GM21528 (cell line): ENCODE measurements at regions not wholly inside any gene's neighbourhood (a gene's known extent, or its start where the extent isn't known, plus 50 kb on each side); places are given as distances from the start of the nearest gene placed in this dataset.
"Not testable (repeated sequence)": the region's sequence is repeated elsewhere in the genome, so short reads cannot be mapped to it uniquely, and the experiment has no call there.

Experiments
- ATAC-seq: cut with Tn5 transposase; IDR thresholded peaks from one replicate; pipeline ENCODE4 v1.9.1; 2021; ENCODE audit warnings: mild to moderate bottlenecking, moderate library complexity; ENCODE audit not compliant: unreplicated experiment, low FRiP score

DNA sequence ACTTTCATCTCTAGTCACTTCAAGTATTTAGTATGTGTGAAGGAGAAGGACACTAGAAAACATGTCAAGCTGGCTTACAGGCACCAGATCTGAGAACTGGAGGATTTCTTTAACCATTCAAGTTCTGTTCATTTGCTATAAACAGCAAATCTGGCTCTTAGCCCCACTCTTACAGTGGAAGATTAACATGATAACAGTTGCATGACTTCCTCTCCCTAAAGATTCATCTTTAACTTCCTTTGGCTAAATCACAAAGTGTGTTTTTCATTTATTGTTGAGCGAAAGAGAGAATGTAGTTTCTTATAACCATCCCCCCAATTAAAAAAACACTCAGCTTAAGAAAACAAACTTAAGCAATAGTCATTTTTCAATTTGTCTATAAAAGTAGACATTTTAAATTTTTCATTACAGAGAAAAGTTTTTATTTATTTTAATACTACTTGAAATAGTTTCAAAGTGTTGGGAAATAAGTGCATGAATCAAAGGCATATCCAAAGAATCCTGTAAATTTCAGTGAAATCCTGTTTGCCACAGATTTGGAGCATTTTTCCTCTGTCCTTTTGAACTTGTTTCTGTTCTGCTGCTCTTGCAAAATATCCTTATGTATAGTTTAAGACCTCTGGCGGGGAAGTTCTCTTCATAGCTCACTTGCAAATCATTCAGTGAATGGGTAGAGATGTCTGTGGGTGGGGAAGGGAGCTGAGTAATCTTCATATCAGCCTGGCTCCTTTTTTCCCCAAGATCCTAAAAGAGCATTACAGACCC, 241.0 kb upstream of the RBBP8 start:
- ATAC-seq = no peak

DNA sequence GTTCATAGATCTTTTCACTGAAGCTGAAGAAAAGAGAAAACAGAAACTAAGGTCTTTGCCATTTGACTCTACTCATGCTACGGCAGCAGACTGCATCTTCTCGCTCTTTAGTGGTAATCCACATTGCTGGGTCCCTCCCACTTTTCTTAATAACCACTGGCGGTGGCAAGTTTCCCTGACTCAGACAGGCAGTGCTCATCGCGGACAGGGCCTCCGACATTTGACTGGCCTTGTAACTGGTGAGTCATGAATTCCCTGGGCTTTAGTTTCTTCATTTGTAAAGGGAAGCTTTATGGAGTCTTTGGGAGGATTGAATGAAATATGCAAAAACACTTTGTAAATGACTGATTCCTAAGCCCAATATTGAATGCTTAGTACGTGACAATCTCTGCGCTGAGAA, 238.2 kb upstream of the RBBP8 start:
- ATAC-seq = no peak

DNA sequence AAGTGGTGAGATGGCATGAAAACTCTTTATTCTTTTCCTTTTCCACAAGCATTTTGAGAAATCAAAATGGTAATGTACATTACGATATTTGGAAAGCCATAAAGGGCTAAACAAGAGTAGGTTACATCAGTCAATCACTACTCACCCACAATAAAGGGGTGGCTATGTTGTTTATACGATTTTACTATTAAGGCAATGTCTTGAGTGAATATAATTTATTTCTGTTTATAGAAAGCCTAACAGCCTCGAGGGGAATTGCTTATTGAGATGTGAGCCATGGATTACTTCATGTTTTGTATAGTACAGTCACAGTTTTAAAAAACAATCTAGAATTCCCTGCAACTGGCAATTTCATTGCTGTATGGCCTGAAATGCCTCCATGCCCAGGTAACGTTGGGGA, 237.5 kb upstream of the RBBP8 start:
- ATAC-seq = no peak

DNA sequence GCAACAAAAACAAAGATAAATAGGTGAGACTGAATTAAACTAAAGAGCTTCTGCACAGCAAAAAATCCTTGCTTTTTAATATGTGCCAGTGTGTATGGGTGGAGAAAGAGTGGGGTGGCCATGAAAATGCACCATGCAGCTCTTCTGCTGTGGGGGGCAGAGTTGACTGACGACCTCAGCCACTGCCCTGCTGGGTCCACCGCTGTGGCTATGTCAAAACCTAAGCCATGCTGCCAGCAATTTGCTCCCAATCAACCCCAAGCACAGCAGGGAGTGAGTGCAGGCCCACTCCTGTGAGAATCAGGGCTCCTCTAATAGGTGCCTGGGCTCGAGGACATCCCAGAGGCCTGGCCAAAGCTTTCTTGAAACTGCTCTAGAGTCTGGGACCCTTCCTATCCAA, 235.6 kb upstream of the RBBP8 start:
- ATAC-seq = no peak

DNA sequence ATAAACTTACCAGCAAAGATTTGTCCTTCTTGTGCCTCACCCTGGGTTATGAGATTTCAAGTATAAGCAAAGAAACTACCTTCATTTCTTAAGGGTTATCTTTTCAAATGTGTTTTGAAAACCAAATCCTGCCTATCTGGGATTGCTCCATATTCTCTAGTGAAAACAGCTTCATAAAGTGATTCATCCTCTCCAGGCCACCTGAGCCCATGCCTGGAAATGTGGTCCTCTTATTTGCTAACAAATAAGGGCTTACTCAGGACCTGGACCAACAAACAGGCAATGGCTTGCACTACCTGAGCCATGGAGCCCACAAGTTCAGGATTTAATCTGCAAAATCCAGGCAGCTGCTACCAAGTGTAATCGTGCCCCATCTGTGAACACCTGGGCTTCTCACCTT, 234.4 kb upstream of the RBBP8 start:
- ATAC-seq = no peak

DNA sequence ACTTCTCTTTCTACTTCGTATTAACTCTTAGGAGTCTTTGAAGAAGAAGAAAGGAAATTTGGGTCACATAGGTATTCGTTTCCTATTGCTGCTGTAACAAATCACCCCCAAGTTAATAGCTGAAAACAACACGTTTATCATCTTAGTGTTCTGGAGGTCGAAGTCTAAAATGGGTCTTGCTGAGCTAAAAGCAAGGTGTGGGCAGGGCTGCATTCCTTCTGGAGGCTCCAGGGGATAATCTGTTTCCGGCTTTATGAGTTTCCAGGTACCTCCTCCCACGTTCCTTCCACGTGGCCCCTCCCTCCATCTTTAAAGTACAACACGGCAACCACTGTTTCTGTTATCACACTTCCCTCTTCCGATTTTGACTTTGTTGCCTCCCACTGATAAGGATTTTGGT, 233.5 kb upstream of the RBBP8 start:
- no peak for ATAC-seq

DNA sequence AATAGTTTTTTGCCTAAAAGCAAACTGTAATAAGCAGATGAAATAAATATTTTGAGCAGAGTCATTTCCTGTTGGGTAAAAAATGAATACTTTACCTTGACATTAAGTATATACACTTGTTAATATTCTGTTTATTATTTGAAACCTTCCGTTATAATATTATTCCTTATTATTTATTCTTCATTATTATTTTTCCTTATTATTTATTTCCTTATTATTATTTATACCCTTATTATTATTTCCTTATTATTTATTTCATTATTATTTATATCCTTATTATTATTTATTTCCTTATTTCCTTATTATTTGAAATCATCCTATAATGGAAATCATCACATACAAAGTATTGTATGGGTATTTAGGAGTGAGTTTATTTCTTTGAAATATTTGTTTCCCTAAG, 232.2 kb upstream of the RBBP8 start:
- no peak for ATAC-seq

DNA sequence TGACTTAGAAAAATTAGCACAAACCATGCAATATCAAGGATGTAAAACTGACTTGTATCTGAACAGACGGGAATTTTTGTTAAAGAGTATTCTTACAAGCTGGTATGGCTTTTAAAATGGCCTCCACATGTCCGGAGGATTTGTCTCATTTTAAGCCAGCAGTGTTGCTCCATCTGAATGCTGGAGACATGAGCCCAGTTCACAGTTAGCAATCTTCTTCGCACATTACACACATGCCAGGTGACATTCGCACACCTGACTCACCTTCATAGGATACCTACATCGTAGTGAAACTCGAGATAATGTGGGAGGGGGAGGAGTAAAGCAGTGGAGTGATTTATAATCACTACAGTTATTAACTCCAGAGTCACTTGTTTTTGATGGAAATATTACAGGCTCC, 231.8 kb upstream of the RBBP8 start:
- ATAC-seq = no peak

DNA sequence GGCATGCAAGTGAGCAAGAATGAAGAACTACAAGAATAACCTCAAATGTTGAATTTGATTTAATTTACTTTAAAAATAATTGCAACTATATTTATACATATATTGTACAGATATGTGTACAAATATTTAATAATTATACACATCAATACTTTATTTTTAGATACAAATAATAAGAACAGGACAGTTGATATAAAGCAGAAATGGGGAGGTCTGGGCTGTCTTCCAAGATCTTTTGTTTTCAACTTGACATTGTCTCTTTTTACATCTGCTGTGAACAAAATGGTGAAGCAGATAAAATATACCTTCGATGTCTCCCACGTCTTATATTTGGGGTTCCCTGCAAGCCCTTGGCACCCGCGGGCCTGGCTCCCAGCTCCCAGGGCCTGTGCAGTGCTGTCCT, 231.3 kb upstream of the RBBP8 start:
- no peak for ATAC-seq

DNA sequence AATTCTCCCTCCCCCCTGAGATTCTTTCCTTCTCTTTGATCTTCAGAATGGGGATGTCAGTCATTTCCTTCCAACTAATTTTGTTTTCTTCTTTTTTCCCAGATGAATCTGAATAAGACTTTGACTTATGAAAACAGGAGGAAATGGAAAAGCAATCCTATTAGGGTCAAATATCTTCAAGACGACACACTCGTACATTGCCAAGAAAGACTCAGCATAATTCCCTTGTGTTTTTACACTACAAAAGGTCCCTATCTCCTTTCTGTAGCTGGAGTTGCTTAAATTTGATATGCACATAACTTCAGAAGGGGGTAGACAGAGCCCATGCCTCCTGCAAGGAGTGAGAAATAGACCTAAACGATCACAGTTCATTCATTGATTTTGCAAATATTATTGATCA, 230.3 kb upstream of the RBBP8 start:
- ATAC-seq = no peak

DNA sequence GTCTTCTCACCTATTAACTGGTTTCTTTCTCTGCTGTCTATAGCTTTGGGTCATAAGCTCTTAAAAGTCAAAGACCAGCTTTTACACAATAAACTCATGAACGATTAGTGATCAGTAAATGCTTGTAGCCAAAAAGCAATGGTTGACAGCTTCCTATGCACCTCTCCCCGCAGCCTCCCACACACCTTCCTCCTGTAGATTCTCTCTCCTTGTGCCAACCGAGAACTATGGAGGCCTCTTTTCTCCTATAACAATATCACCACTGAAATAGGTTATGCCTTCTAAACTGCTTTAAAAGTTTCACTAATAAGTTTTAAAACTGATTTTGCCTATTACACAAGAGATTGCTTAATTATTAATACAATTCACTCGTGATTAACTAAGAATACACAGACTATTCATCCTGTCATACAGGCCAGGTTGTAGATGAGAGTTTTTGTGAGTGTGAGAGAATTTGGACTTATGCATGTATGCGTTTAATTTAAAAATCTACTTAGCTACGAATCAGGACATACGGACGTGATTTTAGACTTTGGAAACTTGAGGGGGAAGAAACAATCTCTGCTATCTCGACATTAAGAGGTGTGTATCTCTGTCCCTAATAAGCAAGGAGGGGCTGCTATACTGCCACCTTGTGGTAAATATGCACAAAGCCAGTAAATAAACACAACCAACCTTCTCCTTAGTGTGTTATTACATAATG, 229.1 kb upstream of the RBBP8 start:
- no peak for ATAC-seq

DNA sequence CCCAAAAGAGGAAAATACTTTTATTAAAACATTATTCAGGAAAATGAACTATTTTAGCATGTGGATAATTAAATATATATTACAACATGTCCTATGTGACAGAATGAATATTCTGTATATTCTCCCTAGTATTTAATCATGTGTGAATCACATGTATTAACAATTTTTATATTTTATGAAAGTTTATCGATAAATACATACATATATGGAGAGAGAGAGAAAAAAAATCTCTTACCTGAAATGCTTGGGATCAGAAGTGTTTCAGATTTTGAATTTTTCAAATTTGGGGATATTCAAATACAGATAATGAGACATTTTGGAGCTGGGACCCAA, 228.6 kb upstream of the RBBP8 start:
- no peak for ATAC-seq

DNA sequence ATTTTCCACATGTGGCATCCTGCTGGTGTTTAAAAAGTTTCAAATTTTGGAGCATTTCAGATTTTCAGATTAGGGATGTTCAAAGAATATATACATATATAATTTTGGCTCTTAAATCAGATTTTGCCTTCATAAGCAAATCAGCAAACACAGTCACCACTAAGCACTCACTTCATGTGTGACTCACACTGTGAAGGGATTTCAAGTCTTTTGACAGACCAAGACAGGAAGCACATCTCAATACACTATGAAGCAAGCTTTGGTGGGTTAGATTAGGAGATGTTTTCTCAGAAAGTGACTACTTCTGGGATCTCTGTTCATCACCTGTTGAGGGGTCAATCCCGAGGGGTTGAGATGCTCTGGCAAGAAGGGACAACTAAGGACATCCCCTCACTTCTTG, 227.8 kb upstream of the RBBP8 start:
- no peak for ATAC-seq

DNA sequence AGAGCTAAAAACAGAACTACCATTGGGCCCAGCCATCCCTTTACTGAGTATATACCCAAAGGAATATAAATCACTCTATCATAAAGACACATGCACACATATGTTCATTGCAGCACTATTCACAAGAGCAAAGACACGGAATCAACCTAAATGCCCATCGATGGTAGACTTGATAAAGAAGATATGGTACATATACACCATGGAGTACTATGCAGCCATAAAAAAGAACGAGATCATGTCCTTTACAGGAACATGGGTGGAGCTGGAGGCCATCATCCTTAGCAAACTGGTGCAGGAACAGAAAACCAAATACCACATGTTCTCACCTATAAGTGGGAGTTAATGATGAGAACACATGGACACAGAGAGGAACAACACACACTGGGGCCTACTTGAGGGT, 227.1 kb upstream of the RBBP8 start:
- ATAC-seq = not testable (repeated sequence)

DNA sequence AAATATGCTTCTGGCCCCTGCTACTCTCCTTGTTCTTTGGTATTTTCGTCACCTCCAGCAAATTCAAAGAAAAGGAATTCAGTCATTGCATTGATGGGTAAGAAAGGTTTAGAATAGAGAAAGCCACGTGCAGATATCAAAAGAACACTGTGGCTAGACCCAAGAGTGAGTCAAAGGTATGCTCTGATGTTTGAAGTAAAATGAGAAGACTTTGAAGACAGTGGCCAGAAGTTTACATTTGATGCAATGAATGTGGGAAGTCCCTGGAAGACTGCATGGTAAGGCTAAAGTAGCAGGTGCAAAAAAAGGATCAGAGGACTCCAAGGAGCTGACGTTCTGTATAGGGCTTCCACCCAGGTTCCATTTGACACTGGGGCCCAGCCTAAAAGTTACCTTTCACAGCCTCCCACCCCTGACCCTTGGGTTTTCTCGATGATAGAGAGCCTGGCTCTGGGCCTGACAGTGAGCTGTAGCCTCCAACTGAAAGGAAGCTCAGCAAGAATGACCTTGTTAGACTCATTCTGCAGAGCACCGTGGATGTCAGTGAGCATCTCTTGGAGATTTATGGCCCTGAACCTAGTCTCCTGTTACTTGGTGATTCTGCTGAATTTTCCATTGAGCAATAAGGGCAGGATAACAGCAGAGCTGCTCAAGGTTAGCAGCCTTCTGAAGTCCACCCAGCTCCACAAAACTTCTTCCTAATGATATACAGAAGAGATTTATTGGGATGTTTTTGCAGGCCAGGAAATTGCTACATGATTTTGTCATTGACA, 223.7 kb upstream of the RBBP8 start:
- ATAC-seq = no peak

DNA sequence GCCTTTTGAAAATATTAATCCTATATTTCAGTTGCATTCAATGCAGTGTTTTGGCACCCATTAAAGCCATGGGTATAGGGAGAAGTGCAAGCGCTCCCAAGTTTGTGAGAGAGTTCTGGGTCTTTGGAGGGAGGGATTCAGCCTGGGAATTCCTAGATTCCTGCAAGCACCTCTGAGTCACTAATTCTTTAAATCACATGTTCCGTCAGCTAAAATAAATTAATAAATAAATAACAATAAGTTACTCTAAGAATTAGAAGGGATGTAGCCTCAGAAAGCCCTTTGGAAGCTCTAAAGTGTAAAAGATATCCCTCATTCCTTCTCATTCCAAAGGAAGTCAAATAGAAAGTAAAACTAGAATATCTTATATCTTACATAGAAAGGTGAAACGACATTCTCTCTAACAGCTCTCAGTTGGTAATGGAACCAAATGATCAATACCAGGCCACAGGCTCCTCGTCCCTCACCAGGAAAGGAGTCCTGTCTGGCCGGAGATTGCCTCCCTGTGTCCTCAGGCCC, 222.4 kb upstream of the RBBP8 start:
- ATAC-seq = no peak

DNA sequence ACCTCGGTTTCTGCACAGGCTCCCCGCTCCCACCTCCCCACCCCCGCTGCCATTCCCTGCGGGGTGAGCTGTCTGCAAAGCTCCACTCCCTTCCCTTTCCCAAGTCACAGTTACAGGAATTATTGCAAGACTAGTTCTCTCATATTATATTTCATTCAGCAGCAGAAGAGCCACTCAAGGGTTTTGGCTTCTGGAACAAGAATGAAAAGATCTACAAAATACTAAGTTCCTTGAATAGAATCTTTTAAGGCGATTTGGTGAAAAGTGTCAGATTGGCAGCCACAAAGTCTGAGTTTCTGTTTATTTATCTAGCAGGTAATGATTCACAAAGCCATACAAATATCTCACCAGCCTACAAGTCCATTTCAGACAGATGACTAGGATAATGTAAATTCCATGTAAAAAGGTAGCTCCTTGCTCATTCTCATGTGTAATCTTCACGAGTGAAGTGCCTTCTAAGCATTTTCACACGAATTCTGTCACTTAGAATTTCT, 221.9 kb upstream of the RBBP8 start:
- ATAC-seq = no peak

DNA sequence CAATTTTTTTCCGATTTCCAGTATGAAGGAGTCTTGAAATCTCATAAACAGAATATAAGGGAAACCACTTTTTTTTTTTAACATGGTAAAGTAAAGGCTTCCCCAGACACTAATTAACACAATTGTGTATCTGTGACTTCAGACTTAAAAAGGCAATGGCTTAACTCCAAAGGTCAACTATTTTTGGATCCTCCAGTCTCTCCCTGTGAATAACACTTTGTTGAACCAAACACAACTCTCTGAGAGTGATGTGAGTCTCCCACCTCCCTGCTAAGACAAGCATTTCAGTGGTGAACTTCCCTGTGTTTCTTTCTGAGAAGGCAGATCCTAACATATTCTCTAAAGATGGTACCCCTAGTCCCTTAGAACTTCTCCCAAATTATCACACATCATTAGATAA, 219.6 kb upstream of the RBBP8 start:
- ATAC-seq = no peak

DNA sequence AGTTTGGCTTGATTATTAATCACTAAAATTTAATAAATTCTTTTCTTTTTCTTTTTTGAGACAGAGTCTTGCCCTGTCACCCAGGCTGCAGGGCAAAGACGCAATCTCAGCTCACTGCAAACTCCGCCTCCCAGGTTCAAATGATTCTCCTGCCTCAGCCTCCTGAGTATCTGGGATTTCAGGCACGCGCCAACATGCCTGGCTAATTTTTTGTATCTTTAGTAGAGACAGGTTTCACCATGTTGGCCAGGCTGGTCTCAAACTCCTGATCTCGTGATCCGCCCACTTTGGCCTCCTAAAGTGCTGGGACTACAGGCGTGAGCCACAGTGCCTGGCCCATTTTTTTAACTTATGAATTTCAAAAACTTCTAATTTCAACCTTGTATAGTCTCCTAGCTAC, 215.6 kb upstream of the RBBP8 start:
- ATAC-seq = not testable (repeated sequence)

DNA sequence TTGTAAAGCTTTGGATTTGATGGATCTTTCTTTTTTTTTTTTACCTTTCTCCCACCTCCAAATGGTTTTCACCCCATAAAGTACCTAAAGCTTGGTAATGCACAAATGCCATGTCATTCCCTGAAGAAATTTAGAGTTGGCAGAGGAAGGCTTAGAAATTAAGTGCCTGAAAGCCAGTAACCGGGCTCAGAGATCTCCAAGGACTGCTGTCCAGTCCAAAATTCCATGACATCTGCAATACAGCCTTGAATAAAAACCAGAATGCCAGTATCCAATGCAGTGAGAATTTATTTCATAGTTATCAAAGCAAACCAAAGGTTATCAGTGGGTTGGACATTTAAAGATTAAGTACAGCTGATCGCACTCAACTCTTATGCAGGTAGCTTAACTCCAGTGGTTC, 209.9 kb upstream of the RBBP8 start:
- no peak for ATAC-seq

DNA sequence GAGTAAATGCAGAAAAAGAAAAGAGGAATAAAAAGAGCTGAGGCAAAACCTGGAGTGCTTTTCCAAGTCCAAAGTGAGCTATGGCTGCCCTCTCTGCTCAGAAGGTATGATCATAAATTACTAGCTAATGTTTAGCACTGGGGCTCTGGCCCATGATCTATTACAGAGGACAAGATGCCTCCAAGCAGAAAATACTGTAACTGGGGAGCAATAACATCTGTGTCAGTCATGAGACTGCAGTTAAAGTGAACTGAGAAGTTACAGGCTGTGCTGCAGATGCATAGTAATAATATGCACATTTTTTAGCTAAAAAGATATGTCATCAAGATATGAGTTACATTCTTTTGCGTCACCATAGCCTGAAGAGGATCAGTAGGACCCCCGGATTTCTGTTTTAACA, 209.4 kb upstream of the RBBP8 start:
- no peak for ATAC-seq
